Activated B cell treated with CpG ODN at 0.5 μM for 24 hours (primary cell): ENCODE measurements at regions not wholly inside any gene's neighbourhood (a gene's known extent, or its start where the extent isn't known, plus 50 kb on each side); places are given as distances from the start of the nearest gene placed in this dataset.

Experiments used
- ATAC-seq: fragments of 200-7000 bp; cut with Tn5 transposase; one replicate; pipeline ENCODE4 v1.10.0; 2021; ENCODE audit warnings: low read depth, mild to moderate bottlenecking, moderate library complexity
- CTCF ChIA-PET: fragments of 350-600 bp; sonication (Branson Sonifier 250); formaldehyde crosslinking; loops from one replicate; lab custom pipeline; 2021; ENCODE audit warnings: antibody characterized with exemption; lab: Charles Lee
- POLR2A ChIA-PET: fragments of 350-600 bp; sonication (Branson Sonifier 250); formaldehyde crosslinking; loops from one replicate; lab custom pipeline; 2021; ENCODE audit warnings: antibody characterized with exemption; lab: Charles Lee
- DNase-seq: peaks from one replicate; pipeline ENCODE4 v3.0.0; 2022
- H3K27ac Mint-ChIP-seq: one replicate; pipeline ENCODE4 v1.8.0; 2020; ENCODE audit warnings: mixed read lengths
- H3K27me3 Mint-ChIP-seq: one replicate; pipeline ENCODE4 v1.8.0; 2021; ENCODE audit warnings: mixed read lengths
- H3K36me3 Mint-ChIP-seq: one replicate; pipeline ENCODE4 v1.8.0; 2021; ENCODE audit warnings: low read depth, mixed read lengths
- H3K4me1 Mint-ChIP-seq: one replicate; pipeline ENCODE4 v1.8.0; 2021; ENCODE audit warnings: mixed read lengths
- H3K4me3 Mint-ChIP-seq: one replicate; pipeline ENCODE4 v1.8.0; 2020; ENCODE audit warnings: mild to moderate bottlenecking, mixed read lengths
- H3K9me3 Mint-ChIP-seq: one replicate; pipeline ENCODE4 v1.8.0; 2020; ENCODE audit warnings: mixed read lengths
- CTCF ChIP-seq: fragments of 200-600 bp; IDR thresholded peaks from one replicate; pipeline ENCODE4 v1.8.0; 2022; ENCODE audit warnings: antibody characterized with exemption, mild to moderate bottlenecking
- intact Hi-C: fragments of 100-400 bp; cut with micrococcal nuclease; formaldehyde crosslinking; loops from one replicate; pipeline ENCODE4 v1.15.1; 2024

DNA sequence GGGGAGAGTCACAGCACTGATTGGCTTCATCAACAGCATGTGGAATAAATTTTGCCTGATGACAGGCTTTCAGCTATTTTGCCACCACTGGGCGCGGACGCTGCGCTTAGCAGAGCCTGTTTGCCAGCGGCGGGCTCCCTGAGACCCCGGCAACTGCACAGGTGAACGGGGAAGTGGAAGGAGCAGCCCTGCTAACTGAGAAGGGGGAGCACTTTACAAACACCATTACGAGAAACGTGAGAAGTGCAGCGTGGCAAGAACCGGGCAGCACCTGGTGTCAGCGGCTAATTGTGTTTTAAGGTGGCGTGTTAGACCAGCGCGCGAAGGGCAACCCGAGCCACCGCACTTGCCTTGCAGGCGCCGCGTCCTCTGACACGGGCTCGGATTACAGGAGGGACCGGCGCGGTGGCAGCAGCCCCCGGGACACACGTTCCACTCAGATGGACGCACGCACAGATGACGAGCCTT, 307.8 kb upstream of the ARRDC4 start:
- no peak for TF ChIP-seq CTCF
- no peaks in the 10 kb centered on the region for H3K36me3 Mint-ChIP-seq
- no peaks in the 10 kb centered on the region for H3K4me1 Mint-ChIP-seq
- H3K27me3 Mint-ChIP-seq: peaks cover 1% of the 10 kb centered on the region
- DNase-seq: no peak
- no peak for ATAC-seq
- no peak overlapping the region for H3K4me3 Mint-ChIP-seq
- CTCF ChIA-PET: no interaction called here
- POLR2A ChIA-PET: no interaction called here
- intact Hi-C loops: no loop called here
- no peaks in the 10 kb centered on the region for H3K9me3 Mint-ChIP-seq
- H3K27ac Mint-ChIP-seq: no peak overlapping the region

DNA sequence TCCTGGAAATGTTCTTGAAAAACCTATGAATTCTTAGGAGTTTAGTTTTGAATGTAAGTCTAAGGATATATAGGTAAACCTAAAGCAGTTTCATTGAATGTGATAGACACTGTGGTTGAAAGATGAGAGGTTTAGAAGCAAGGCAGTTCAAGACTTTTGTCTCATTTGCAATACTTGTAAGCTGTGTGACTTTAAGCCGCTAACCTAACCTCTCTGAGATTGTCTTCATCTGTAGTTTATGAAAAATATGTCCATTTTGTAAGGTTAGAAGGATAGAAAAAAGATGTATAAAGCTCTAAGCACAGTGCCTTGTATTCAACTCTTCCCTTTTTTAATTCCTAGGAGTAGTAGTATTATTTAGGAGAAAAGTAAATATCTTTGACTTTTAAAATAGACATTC, 306.6 kb upstream of the ARRDC4 start:
- H3K9me3 Mint-ChIP-seq: peaks cover 2% of the 10 kb centered on the region
- POLR2A ChIA-PET: no interaction called here
- intact Hi-C loops: no loop called here
- no peak overlapping the region for H3K4me3 Mint-ChIP-seq
- no peak for TF ChIP-seq CTCF
- CTCF ChIA-PET: no interaction called here
- H3K27me3 Mint-ChIP-seq: peaks cover 1% of the 10 kb centered on the region
- no peaks in the 10 kb centered on the region for H3K4me1 Mint-ChIP-seq
- no peaks in the 10 kb centered on the region for H3K36me3 Mint-ChIP-seq
- no peak for ATAC-seq
- no peak overlapping the region for H3K27ac Mint-ChIP-seq
- no peak for DNase-seq

DNA sequence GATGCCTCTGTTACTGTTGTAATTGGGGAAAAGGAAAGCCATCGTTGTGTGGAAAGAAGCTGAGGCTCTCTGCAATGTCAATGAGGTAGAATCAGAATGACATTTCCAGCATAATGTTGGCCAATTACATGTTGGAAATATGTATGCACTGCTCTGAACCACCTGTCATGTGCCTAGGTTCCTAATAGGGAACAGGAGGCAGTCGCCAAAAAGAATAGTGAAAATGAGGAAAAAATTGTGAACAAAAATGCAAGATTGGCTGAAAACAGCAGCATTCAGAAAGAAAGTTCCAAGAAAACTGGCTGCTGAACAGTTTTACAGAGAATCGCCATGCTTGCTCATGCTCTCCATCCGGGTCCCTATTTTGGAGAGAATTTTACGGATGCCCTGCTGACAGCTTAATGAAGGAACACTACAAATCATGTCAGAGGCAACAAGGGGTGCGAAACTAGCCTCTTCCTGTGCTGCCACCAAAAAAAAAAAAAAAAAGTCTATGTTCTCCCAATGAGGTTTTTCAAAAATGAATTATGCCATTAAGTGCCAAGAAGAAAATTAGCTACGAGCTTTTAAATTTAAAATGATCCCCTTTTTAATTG, 305.9 kb upstream of the ARRDC4 start:
- CTCF ChIA-PET: no interaction called here
- TF ChIP-seq CTCF: no peak
- POLR2A ChIA-PET: no interaction called here
- peaks cover 2% of the 10 kb centered on the region for H3K9me3 Mint-ChIP-seq
- H3K4me3 Mint-ChIP-seq: no peak overlapping the region
- no peak for ATAC-seq
- DNase-seq: no peak
- H3K4me1 Mint-ChIP-seq: no peaks in the 10 kb centered on the region
- no peaks in the 10 kb centered on the region for H3K36me3 Mint-ChIP-seq
- no peak overlapping the region for H3K27ac Mint-ChIP-seq
- intact Hi-C loops: no loop called here
- H3K27me3 Mint-ChIP-seq: peaks cover 1% of the 10 kb centered on the region

GRCh38 chr15:97661796-97662195, 298.7 kb upstream of the ARRDC4 start:
- DNase-seq (no peak), ATAC-seq (no peak)
- H3K36me3 Mint-ChIP-seq: no peaks in the 10 kb centered on the region
- no peak for TF ChIP-seq CTCF
- H3K4me1 Mint-ChIP-seq: no peaks in the 10 kb centered on the region
- no peak overlapping the region for H3K4me3 Mint-ChIP-seq
- no peak overlapping the region for H3K27ac Mint-ChIP-seq
- no peaks in the 10 kb centered on the region for H3K27me3 Mint-ChIP-seq
- intact Hi-C loops: no loop called here
- ChIA-PET POLR2A (no interaction called here), CTCF (no interaction called here)
- H3K9me3 Mint-ChIP-seq: peaks cover 11% of the 10 kb centered on the region

DNA sequence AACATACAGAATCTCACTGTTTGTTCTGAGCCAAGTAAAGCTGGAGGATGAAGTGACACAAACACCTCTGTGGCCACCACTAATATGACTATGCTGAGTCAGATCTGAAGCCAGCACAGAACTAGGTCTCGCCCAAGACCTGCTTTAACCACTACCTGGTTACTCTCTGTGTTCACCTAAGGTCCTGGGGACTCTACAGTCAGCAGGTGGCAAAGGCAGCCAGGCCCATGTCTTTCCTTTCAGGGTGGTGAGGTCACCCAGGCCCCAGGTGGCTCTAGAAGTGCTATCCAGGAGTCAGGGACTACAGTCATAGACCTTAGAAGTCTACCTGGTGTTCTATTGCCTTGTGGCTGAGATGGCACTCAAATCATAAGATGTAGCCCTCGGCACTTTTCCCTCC, 287.9 kb upstream of the ARRDC4 start:
- Mint-ChIP-seq H3K4me3 (no peak overlapping the region), H3K9me3 (peaks cover 10% of the 10 kb centered on the region), H3K27me3 (no peaks in the 10 kb centered on the region), H3K36me3 (no peaks in the 10 kb centered on the region), H3K27ac (no peak overlapping the region), H3K4me1 (no peaks in the 10 kb centered on the region)
- ATAC-seq (no peak), DNase-seq (no peak)
- no peak for TF ChIP-seq CTCF
- ChIA-PET CTCF (no interaction called here), POLR2A (no interaction called here)
- intact Hi-C loops: no loop called here
